NOMO-1 treated with DMSO at 0.1 percent for 48 hours (cell line): ENCODE measurements at regions not wholly inside any gene's neighbourhood (a gene's known extent, or its start where the extent isn't known, plus 50 kb on each side); places are given as distances from the start of the nearest gene placed in this dataset.

Source experiments
- DNase-seq: peaks from one replicate; lab custom pipeline; 2025; ENCODE audit not compliant: unreplicated experiment; lab: John Stamatoyannopoulos, UW

DNA sequence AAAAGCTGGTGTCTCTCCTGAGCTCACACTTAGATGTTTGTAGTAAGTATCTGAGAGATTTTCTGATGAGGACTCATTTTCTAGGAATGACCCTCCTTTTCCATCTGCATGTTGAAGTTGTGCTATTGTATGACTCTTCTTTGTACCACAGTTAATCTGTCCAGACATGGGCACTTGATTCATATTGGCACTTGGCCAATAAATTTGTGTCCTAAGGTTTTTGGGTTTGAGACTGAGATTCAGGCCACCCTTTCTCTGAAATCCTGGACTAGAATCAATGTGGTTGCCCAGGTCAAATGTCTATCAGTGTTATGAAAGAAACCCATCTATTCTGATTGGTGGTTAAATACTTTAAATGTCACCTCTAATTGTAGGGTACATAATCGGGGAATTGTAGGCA lies 869.0 kb downstream of the SH3BGRL start:
- no peak for DNase-seq

DNA sequence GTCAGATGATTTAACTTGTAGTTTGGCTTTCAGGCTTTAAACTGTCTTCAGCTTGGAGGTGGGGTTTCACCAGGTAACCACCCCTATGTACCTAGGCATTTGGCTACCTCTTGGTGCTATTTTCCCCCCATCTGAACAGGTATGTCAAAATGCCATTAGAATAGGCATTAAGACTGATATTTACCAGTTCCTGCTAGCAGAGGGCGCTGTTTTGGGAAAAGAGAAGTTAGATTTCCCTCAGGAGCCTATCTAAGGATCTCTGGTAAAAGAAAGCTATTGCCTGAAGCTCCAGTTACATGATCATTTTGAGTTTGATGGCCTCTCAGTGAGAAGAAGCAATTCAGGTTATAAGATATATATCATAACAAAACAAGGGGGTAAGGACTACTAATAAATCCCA lies 879.1 kb downstream of the SH3BGRL start:
- no peak for DNase-seq

DNA sequence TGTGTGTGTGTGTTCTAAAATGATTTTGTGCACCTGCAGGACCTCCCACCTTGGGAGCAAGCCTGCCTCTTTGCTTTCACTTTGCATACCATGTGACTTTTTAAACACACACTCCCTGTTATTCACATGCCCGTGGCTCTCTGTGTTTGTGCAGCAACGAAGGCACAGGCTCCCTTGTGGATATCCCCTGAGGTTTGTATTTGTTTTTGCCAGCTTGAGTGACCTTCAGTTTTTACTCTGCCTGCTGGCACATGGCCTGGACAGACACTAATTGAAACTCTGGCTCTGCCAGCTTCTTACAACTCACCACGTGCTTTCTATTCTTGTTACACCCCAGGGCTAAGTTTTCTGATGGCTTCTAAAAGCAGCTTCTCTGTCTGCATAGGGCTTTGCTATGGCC lies 885.8 kb downstream of the SH3BGRL start:
- no peak for DNase-seq

DNA sequence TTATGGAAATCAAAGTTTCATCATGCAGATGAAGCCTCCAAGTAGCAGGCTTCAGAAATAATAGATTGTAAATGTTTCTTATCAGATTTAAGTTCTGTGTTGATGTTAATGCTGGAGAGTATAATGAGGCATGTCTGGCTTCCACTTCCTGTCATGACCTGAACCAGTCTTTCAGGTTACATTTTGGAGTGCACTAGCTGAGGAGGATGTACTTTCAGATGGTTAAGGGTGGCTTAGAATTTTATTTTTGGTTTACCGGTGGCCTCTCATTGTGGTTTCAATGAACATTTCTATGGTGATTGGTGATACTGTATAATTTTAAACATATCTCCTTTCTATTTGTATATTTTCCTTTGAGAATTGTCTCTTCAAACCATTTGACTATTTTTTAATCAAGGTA lies 890.4 kb downstream of the SH3BGRL start:
- DNase-seq = no peak

DNA sequence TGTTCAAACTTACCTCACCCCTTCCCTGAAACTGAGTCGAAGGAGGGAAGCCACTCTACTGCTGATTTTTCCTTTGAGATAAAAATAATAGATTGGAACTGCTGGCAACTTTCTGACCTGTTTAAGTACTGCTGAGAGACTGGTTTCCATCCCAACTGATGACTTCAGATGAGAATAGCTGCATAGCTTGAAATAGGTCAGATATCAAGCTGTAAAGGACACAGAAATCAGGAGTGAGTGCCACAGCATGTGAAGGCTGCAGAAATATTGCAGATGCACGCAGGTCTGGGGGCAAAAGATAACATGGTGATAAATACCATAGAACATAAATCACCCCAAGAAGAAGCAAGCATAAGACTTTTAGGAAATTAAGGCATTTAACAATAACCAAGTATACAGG lies 923.2 kb downstream of the SH3BGRL start:
- no peak for DNase-seq

DNA sequence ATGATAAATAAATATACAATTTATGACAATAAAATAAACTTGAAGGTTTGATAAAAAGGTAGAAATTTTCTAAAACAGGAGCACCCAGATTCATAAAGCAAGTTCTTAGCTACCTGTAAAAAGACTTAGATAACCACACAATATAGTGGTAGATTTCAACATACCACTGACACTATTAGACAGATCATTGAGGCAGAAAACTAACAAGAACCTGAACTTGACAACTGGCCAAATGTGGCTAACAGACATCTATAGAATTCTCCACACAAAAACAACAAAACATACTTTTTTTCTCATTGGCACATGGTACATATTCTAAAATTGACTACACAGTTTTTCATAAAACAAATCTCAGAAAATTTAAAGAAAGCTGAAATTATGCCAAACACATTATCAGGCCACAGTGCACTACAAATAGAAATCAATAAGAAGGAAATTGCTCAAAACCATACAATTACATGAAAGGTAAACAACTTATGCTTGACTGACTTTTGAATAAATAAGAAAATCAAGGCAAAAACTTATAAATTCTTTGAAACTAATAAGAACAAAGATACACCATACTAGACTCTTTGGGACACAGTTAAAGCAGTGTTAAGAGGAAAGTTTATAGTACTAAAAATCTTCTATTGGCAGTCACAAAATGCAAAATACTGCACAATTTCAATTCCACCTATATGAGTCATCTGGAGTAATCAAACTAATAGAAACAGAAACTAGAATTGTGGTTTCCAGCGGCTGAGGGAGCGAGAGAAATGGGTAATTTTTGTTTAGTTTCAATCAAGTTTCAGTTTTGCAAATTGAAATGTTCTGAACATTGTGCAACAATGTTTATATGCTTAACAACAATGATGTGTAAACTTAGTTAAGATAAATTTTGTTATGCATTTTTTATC lies 925.6 kb downstream of the SH3BGRL start:
- DNase-seq = peak; percentile 1

DNA sequence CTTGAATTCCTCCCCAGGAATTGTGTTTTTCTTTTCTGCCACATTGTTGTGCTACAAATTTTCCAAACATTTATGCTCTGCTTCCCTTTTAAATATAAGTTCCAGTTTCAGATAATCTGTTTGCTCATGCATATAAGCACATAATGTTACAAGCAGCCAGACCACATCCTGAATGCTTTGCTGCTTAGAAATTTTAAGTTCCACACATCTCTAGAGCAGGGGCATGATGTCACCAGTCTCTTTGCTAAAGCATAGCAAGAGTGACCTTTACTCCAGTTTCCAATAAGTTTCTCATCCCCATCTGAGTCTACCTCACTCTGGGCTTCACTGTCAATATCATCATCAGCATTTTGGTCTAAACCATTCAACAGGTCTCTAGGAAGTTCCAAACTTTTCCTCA lies 932.5 kb downstream of the SH3BGRL start:
- DNase-seq = no peak

DNA sequence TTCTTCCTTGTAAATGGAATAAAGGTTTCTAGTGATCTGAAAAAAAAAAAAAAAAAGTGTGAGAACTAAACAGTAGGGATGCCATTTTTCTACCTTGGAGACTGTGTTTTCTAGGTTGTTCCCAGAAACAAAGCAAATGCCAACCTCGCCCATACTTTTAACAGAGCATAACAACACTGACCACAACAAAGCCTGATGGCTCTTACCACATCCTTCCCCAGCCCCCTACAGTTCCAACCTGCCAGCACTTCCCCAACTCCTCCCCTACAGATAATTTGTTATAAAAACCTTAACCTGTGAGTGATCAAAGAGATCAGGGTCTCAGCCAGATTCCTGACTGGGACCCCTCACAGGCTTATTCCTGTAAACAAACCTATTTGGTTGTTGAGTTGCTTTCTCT lies 940.0 kb downstream of the SH3BGRL start:
- DNase-seq = no peak

DNA sequence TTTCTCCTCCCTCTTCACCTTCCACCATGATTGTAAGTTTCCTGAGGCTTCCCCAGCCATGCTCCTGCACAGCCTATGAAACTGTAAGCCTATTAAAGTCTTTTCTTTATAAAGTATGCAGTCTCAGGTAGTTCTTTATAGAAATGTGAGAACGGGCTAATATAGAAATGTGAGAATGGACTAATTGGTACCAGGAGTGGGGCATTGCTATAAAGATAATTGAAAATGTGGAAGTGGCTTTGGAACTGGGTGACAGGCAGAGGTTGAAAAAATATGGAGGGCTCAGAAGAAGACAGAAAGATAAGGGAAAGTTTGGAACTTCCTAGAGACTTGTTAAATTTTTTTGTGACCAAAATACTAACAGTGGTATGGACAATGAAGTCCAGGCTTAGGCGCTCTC lies 959.3 kb downstream of the SH3BGRL start:
- DNase-seq = no peak

DNA sequence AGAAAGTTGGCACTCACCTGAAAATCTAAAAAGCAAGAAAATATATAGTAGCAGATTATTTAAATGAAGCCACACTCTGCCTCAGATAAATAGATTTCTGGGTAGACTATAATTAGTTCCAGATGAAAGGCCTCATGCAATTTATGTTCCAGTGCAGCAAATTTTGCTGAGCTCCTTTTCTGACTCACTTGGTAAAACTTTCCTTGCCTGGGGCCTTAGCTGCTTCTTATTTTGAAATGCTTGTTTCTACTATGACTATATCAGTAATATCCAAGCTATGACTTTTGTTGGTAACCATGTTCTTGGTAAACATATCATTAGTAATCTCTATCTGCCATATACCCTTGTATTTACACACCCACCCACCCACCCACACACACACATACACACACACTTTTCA lies 961.8 kb downstream of the SH3BGRL start:
- no peak for DNase-seq

DNA sequence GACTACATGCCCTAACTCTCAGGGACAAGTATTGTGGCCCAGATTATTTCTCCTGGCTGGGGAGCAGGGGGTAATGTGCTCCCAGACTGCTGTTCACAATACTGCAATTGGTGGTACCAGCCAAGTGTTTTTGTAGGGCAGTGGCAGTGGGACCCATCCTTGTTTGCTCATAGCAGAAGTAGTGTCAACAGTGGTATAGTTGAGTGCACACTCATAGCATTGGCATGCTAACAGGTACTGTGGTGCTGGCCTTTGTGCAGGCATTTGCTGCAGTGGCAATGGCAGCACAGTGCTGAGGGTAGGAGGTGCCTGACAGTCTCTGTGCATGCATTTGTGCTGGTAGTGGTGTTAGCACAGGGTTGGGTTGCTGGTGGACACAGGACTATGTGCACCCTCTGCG lies 995.0 kb downstream of the SH3BGRL start:
- DNase-seq = no peak

DNA sequence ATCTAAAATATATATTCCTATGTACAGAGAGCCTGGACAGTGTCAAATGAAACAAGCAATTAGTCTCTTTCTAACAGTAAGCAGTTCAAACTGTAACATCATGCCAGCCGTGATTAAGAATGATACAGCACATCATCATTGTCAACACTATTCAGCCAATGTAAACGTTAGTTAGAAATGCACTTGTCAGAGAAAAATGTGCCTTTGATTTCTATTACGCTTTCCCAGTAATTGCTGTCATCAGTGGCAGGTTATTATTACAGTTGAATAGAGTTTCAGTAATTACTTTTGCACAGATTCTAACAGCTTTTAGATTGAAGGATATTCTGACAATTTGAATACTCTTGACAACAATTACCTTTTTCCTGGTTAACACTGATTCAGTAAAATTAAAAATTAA lies 1007.1 kb downstream of the SH3BGRL start:
- no peak for DNase-seq

DNA sequence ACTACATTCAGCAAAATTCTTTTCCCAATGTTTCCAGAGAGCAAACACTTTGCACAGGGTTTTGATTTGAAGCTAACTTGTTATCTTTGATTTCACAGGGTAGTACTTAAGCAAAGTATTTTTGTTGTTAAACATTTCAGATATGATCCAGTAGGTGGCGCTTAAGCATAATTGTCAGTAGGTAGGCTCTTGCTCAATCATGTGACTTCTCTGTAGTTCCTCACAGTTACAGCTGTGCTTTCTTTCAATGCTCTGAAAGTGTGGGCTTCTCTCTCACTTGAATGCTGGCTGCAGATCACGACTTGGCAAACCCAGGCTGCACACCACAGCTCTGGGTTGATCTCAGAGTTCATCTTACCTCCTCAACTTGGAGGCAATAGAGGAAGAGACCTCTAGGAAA lies 1016.5 kb downstream of the SH3BGRL start:
- DNase-seq = peak; percentile 74

DNA sequence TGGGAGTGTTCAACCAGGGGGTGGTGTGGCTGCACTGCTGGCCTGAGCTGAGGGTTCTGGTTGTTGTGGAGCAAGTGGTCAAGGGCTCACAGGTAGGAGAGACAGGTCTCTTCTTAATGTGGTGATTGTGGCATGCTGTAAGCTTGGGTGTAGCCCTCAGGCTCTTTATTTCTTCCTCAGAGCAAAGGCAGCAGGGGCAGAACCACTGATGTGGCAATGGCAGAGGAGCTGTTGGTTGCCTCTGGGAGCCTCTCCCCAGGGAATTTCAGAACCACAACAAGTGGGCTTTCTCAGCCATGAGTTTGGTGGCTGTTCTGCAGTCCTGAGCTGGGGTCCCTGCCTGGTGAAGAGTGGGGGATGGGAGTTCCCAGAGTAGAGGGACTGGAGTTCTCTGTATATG lies 1017.2 kb downstream of the SH3BGRL start:
- no peak for DNase-seq

DNA sequence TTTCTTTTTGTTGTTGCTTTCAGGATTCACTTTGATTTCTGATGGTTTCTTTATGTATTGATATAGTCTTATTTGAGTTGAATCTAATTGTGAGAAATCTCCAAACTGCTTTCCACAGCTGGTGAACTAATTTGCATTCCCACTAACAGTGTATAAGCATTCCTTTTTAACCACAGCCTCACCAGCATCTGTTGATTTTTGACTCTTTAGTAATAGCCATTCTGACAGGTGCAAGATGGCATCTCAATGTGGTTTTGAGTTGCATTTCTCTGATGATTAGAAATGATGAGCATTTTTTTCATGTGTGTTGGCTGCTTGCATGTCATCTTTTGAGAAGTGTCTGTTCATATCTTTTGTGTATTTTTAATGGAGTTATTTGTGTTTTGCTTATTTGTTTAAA lies 1023.1 kb downstream of the SH3BGRL start:
- DNase-seq = no peak

DNA sequence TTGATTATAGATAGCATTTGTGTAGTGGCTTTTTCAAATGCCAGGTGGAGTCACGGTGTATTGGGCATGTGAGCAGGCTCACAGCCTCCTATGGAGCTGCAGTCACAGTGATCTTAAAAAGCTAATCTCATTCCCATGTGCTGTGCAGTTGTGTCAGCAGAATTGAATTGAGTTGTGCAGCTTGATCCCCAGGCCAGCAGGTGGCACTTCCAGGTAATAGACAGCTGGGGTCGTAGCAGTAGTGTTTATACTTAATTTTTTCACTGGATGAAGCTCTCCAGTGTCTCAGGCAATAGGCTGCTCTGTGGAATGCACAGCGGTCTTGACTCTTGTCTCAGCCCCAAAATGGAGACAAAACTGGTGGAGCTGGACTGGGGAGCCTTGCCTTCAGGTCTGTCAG lies 1028.1 kb downstream of the SH3BGRL start:
- DNase-seq = no peak

DNA sequence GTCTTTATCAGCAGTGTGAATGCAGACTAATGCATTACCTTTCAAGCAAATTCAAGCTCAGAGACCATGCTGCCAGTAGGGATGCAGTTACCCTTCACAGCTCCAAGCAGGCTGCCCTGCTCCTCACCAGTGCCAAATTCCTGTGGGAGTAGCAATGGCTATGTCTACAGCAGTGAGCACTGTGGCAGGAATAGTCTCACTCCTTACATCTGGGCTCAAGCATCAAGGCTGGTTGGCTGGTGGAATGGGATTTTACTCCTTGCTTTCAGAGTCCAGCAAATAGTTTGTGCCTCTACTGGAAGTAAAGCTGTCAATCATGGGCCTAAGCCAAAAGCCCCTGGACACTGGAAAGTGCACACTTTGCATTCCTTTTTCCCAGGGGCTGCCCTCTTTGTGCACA lies 1030.8 kb downstream of the SH3BGRL start:
- DNase-seq = no peak

DNA sequence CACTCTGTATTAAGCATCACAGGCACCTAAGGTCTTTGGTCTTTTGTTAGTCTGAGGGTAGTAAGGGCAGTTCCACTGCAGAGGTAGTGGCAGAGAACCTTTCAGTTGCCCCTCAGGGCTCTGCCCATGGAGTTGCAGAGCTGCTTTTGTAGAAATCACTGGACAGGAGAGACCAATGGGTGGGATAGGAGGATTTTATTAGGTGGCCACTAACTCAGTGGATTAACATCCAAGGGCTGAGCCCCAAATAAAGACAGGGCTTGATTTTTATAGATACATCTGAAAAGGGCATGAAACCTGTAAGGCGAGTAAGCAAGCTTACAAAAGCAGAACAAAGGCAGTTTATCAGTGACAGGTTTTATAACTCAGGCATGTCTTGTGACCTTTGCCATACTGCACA lies 1035.4 kb downstream of the SH3BGRL start:
- no peak for DNase-seq
